SK-N-SH treated with all-trans-retinoic acid at 6 μM for 48 hours (cell line): ENCODE measurements at regions not wholly inside any gene's neighbourhood (a gene's known extent, or its start where the extent isn't known, plus 50 kb on each side); places are given as distances from the start of the nearest gene placed in this dataset.

ENCODE experiments used
- ARNTL ChIP-seq: fragments of 450-650 bp; formaldehyde crosslinking; IDR thresholded peaks from 2 replicates; pipeline ENCODE4 v1.5.0; 2020; ENCODE audit warnings: low read depth, mild to moderate bottlenecking, moderate library complexity, borderline replicate concordance
- CSDC2 ChIP-seq: fragments of 250-450 bp; sonication (Bioruptor Pico); IDR thresholded peaks from 2 replicates; pipeline ENCODE4 v1.5.0; 2020; ENCODE audit warnings: mild to moderate bottlenecking, moderate library complexity
- POU6F1 ChIP-seq: fragments of 250-450 bp; sonication (Bioruptor Pico); IDR thresholded peaks from 2 replicates; pipeline ENCODE4 v1.8.0; 2021; ENCODE audit warnings: low read depth, mild to moderate bottlenecking, moderate library complexity, borderline replicate concordance
- PPARA ChIP-seq: fragments of 250-450 bp; sonication (Bioruptor Pico); IDR thresholded peaks from 2 replicates; pipeline ENCODE4 v1.5.0; 2020; ENCODE audit warnings: mild to moderate bottlenecking, borderline replicate concordance
- SNAI2 ChIP-seq: fragments of 250-450 bp; sonication (Bioruptor Pico); IDR thresholded peaks from 2 replicates; pipeline ENCODE4 v1.5.0; 2020; ENCODE audit warnings: mild to moderate bottlenecking, moderate library complexity
- TCF4 ChIP-seq: fragments of 250-450 bp; sonication (Bioruptor Pico); IDR thresholded peaks from 2 replicates; pipeline ENCODE4 v1.8.0; 2021; ENCODE audit warnings: mild to moderate bottlenecking, moderate library complexity, borderline replicate concordance
- ZFP3 ChIP-seq: fragments of 250-450 bp; sonication (Bioruptor Pico); IDR thresholded peaks from 2 replicates; pipeline ENCODE4 v1.5.0; 2020; ENCODE audit warnings: mild to moderate bottlenecking, moderate library complexity
- ZFP30 ChIP-seq: fragments of 450-650 bp; formaldehyde crosslinking; IDR thresholded peaks from 2 replicates; pipeline ENCODE4 v1.5.0; 2022; ENCODE audit warnings: mild to moderate bottlenecking, moderate library complexity
- ZNF70 ChIP-seq: fragments of 450-650 bp; formaldehyde crosslinking; IDR thresholded peaks from 2 replicates; pipeline ENCODE4 v1.5.0; 2020; ENCODE audit warnings: mild to moderate bottlenecking, moderate library complexity

GRCh38 chr1:103267266-103267665 is 158.9 kb upstream of the COL11A1 start:
- TF ChIP-seq ARNTL (CRISPR knock-in tag), result no peak
- no peak for TF ChIP-seq ZFP30 (CRISPR knock-in tag)
- no peak for TF ChIP-seq POU6F1 (CRISPR knock-in tag)
- no peak for TF ChIP-seq SNAI2 (CRISPR knock-in tag)
- no peak for TF ChIP-seq TCF4 (CRISPR knock-in tag)
- no peak for TF ChIP-seq ZFP3 (CRISPR knock-in tag)
- no peak for TF ChIP-seq PPARA (CRISPR knock-in tag)
- TF ChIP-seq CSDC2, result no peak
- TF ChIP-seq ZNF70 (CRISPR knock-in tag), result no peak
